ENCODE measurements at regions not wholly inside any gene's neighbourhood (a gene's known extent, or its start where the extent isn't known, plus 50 kb on each side); places are given as distances from the start of the nearest gene placed in this dataset.

DNA sequence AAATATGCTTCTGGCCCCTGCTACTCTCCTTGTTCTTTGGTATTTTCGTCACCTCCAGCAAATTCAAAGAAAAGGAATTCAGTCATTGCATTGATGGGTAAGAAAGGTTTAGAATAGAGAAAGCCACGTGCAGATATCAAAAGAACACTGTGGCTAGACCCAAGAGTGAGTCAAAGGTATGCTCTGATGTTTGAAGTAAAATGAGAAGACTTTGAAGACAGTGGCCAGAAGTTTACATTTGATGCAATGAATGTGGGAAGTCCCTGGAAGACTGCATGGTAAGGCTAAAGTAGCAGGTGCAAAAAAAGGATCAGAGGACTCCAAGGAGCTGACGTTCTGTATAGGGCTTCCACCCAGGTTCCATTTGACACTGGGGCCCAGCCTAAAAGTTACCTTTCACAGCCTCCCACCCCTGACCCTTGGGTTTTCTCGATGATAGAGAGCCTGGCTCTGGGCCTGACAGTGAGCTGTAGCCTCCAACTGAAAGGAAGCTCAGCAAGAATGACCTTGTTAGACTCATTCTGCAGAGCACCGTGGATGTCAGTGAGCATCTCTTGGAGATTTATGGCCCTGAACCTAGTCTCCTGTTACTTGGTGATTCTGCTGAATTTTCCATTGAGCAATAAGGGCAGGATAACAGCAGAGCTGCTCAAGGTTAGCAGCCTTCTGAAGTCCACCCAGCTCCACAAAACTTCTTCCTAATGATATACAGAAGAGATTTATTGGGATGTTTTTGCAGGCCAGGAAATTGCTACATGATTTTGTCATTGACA is 223.7 kb upstream of the RBBP8 start:
- H3K36me3 Mint-ChIP-seq, result no peaks in the 10 kb centered on the region
- no peaks in the 10 kb centered on the region for H3K9me3 ChIP-seq (ENCODE audit: low read depth)
- no peak overlapping the region for H3K27ac Mint-ChIP-seq
- H3K27me3 Mint-ChIP-seq (ENCODE audit: insufficient read depth, low read depth), result peaks cover 2% of the 10 kb centered on the region
- H3K4me2 ChIP-seq, result no peak overlapping the region
- H2AFZ ChIP-seq (replicated peaks), result no peak overlapping the region
- H3K79me2 ChIP-seq (ENCODE audit: low read depth), result no peaks in the 10 kb centered on the region
- peaks cover 15% of the 10 kb centered on the region for H3K4me1 ChIP-seq
- no peak overlapping the region for H3K27ac ChIP-seq
- TF ChIP-seq, protein P1, sequence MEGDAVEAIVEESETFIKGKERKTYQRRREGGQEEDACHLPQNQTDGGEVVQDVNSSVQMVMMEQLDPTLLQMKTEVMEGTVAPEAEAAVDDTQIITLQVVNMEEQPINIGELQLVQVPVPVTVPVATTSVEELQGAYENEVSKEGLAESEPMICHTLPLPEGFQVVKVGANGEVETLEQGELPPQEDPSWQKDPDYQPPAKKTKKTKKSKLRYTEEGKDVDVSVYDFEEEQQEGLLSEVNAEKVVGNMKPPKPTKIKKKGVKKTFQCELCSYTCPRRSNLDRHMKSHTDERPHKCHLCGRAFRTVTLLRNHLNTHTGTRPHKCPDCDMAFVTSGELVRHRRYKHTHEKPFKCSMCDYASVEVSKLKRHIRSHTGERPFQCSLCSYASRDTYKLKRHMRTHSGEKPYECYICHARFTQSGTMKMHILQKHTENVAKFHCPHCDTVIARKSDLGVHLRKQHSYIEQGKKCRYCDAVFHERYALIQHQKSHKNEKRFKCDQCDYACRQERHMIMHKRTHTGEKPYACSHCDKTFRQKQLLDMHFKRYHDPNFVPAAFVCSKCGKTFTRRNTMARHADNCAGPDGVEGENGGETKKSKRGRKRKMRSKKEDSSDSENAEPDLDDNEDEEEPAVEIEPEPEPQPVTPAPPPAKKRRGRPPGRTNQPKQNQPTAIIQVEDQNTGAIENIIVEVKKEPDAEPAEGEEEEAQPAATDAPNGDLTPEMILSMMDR (IDR thresholded peaks at IDR 0.05), result no peak
- TF ChIP-seq EZH2 (IDR thresholded peaks at IDR 0.05) (no peak), EZH2phosphoT487 (IDR thresholded peaks at IDR 0.05) (no peak)
- H3K27me3 ChIP-seq, result no peaks in the 10 kb centered on the region
- no peak for DNase-seq (ENCODE audit: low spot score)
- H3K4me3 Mint-ChIP-seq, result no peak overlapping the region
- H3K9me3 Mint-ChIP-seq, result no peaks in the 10 kb centered on the region
- peaks cover 6% of the 10 kb centered on the region for H3K4me1 Mint-ChIP-seq
- no peak overlapping the region for H3K9ac ChIP-seq
- no peak overlapping the region for H3K4me3 ChIP-seq
- no peaks in the 10 kb centered on the region for H3K36me3 ChIP-seq
- no peaks in the 10 kb centered on the region for H4K20me1 ChIP-seq (ENCODE audit: low read depth)
- no peaks in the 10 kb centered on the region for H3F3A ChIP-seq (ENCODE audit: low read depth)

DNA sequence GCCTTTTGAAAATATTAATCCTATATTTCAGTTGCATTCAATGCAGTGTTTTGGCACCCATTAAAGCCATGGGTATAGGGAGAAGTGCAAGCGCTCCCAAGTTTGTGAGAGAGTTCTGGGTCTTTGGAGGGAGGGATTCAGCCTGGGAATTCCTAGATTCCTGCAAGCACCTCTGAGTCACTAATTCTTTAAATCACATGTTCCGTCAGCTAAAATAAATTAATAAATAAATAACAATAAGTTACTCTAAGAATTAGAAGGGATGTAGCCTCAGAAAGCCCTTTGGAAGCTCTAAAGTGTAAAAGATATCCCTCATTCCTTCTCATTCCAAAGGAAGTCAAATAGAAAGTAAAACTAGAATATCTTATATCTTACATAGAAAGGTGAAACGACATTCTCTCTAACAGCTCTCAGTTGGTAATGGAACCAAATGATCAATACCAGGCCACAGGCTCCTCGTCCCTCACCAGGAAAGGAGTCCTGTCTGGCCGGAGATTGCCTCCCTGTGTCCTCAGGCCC is 222.4 kb upstream of the RBBP8 start:
- H3K4me1 Mint-ChIP-seq, result peaks cover 6% of the 10 kb centered on the region
- H2AFZ ChIP-seq (replicated peaks), result peak overlapping the region; percentile 19
- H3K4me3 Mint-ChIP-seq, result no peak overlapping the region
- no peak for DNase-seq (ENCODE audit: low spot score)
- no peaks in the 10 kb centered on the region for H3K79me2 ChIP-seq (ENCODE audit: low read depth)
- H3K9ac ChIP-seq, result no peak overlapping the region
- H4K20me1 ChIP-seq (ENCODE audit: low read depth), result no peaks in the 10 kb centered on the region
- H3K27me3 Mint-ChIP-seq (ENCODE audit: insufficient read depth, low read depth), result peaks cover 2% of the 10 kb centered on the region
- no peaks in the 10 kb centered on the region for H3K9me3 Mint-ChIP-seq
- H3K36me3 ChIP-seq, result no peaks in the 10 kb centered on the region
- no peaks in the 10 kb centered on the region for H3K9me3 ChIP-seq (ENCODE audit: low read depth)
- TF ChIP-seq EZH2 (IDR thresholded peaks at IDR 0.05), result no peak
- TF ChIP-seq EZH2phosphoT487 (IDR thresholded peaks at IDR 0.05), result no peak
- TF ChIP-seq, protein P1 (IDR thresholded peaks at IDR 0.05), result no peak
- peaks cover 15% of the 10 kb centered on the region for H3K4me1 ChIP-seq
- H3K27me3 ChIP-seq, result no peaks in the 10 kb centered on the region
- H3K4me2 ChIP-seq, result no peak overlapping the region
- no peaks in the 10 kb centered on the region for H3K36me3 Mint-ChIP-seq
- H3F3A ChIP-seq (ENCODE audit: low read depth), result no peaks in the 10 kb centered on the region
- no peak overlapping the region for H3K27ac ChIP-seq
- H3K27ac Mint-ChIP-seq, result no peak overlapping the region
- H3K4me3 ChIP-seq, result no peak overlapping the region

DNA sequence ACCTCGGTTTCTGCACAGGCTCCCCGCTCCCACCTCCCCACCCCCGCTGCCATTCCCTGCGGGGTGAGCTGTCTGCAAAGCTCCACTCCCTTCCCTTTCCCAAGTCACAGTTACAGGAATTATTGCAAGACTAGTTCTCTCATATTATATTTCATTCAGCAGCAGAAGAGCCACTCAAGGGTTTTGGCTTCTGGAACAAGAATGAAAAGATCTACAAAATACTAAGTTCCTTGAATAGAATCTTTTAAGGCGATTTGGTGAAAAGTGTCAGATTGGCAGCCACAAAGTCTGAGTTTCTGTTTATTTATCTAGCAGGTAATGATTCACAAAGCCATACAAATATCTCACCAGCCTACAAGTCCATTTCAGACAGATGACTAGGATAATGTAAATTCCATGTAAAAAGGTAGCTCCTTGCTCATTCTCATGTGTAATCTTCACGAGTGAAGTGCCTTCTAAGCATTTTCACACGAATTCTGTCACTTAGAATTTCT is 221.9 kb upstream of the RBBP8 start:
- no peaks in the 10 kb centered on the region for H3K27me3 ChIP-seq
- no peaks in the 10 kb centered on the region for H3K9me3 Mint-ChIP-seq
- no peaks in the 10 kb centered on the region for H3K79me2 ChIP-seq (ENCODE audit: low read depth)
- no peak overlapping the region for H3K4me3 Mint-ChIP-seq
- H3K9ac ChIP-seq, result no peak overlapping the region
- H3K27me3 Mint-ChIP-seq (ENCODE audit: insufficient read depth, low read depth), result peaks cover 2% of the 10 kb centered on the region
- H3K4me1 Mint-ChIP-seq, result peaks cover 6% of the 10 kb centered on the region
- H3K27ac ChIP-seq, result no peak overlapping the region
- H3K4me1 ChIP-seq, result peaks cover 15% of the 10 kb centered on the region
- no peak overlapping the region for H3K4me3 ChIP-seq
- no peaks in the 10 kb centered on the region for H3K36me3 ChIP-seq
- no peaks in the 10 kb centered on the region for H3F3A ChIP-seq (ENCODE audit: low read depth)
- peak; percentile 25 for DNase-seq (ENCODE audit: low spot score)
- no peak overlapping the region for H3K27ac Mint-ChIP-seq
- H3K9me3 ChIP-seq (ENCODE audit: low read depth), result no peaks in the 10 kb centered on the region
- TF ChIP-seq, protein P1 (IDR thresholded peaks at IDR 0.05), result no peak
- no peaks in the 10 kb centered on the region for H4K20me1 ChIP-seq (ENCODE audit: low read depth)
- H2AFZ ChIP-seq (replicated peaks), result peak overlapping the region; percentile 19
- no peaks in the 10 kb centered on the region for H3K36me3 Mint-ChIP-seq
- no peak overlapping the region for H3K4me2 ChIP-seq
